ENCODE measurements at regions not wholly inside any gene's neighbourhood (a gene's known extent, or its start where the extent isn't known, plus 50 kb on each side); places are given as distances from the start of the nearest gene placed in this dataset.
"Not testable (repeated sequence)": the region's sequence is repeated elsewhere in the genome, so short reads cannot be mapped to it uniquely, and the experiment has no call there.

DNA sequence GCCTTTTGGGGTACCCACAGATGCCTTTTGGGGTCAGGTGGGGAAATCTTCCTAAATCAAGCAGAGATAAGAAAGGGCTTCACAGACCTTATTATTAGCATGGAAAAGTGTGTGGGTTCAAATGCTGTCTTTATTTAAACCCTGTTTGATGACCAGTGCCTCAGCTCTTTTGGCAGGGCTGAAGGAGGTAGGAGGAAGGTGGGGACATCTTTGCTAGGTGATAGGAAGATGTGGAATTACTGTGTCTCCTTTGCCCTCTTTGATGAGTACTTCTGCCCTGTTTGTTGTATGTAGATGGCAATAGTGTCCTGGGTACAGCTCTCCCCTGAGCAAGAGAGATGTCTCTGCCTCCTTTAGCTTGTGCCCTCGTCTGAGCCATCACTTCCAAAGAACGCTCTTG is 333.3 kb upstream of the ROPN1 start:
- no peak for ATAC-seq
- Mint-ChIP-seq H3K27ac (no peak overlapping the region), H3K4me1 (no peaks in the 10 kb centered on the region), H3K27me3 (peaks cover 12% of the 10 kb centered on the region), H3K4me3 (no peak overlapping the region), H3K9me3 (no peaks in the 10 kb centered on the region), H3K36me3 (no peaks in the 10 kb centered on the region)

DNA sequence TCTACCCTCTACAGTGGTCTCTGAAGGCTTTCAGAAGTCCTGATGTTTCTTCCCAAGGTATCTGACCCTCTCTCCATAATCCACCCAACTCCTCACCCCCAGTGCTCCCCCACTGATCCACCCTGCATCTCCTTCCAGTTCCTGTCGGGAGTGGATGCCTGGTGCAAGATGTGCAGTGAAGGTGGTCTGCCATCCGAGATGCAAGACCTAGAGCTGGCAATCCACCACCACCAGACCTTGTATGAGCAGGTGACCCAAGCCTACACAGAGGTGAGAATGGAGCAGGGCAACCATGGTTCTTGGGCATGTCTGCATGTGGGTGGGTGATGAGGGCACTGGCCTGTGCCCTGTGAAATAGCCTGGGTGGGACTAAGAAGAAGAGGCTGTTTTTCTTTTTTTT is 337.8 kb upstream of the ROPN1 start:
- Mint-ChIP-seq H3K27me3 (peaks cover 22% of the 10 kb centered on the region), H3K4me3 (no peak overlapping the region), H3K27ac (no peak overlapping the region), H3K9me3 (peaks cover 4% of the 10 kb centered on the region), H3K36me3 (no peaks in the 10 kb centered on the region), H3K4me1 (no peaks in the 10 kb centered on the region)
- ATAC-seq: no peak

DNA sequence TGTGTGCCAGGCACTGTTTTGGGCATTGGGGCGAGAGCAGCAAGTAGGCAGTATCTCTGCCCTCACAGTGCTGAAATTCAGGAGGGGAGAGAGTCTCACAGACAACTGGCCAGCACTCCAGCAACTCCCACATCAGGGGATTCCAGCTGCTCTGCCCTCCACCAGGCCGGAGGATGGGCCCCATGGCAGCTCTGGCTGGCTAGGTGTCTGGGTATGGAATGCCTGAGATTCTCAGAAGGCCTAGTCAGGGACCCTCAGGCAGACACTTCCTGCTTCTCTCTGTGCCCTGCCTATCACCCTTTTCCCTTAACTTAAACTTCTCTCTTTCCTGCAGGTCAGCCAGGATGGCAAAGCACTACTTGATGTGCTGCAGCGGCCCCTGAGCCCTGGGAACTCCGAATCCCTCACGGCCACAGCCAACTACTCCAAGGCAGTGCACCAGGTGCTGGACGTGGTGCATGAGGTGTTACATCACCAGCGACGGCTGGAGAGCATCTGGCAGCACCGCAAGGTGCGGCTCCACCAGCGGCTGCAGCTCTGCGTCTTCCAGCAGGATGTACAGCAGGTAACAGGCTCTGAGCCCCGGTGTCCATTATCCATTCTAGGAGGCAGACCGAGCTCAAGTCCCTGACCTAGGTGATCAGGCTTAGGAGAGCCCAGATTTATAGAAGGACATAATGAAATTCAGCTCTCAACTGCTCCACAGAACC is 342.2 kb upstream of the ROPN1 start:
- no peak overlapping the region for H3K4me3 Mint-ChIP-seq
- H3K27me3 Mint-ChIP-seq: peaks cover 22% of the 10 kb centered on the region
- ATAC-seq: peak; percentile 8
- H3K27ac Mint-ChIP-seq: no peak overlapping the region
- peaks cover 4% of the 10 kb centered on the region for H3K9me3 Mint-ChIP-seq
- H3K4me1 Mint-ChIP-seq: no peaks in the 10 kb centered on the region
- H3K36me3 Mint-ChIP-seq: no peaks in the 10 kb centered on the region

DNA sequence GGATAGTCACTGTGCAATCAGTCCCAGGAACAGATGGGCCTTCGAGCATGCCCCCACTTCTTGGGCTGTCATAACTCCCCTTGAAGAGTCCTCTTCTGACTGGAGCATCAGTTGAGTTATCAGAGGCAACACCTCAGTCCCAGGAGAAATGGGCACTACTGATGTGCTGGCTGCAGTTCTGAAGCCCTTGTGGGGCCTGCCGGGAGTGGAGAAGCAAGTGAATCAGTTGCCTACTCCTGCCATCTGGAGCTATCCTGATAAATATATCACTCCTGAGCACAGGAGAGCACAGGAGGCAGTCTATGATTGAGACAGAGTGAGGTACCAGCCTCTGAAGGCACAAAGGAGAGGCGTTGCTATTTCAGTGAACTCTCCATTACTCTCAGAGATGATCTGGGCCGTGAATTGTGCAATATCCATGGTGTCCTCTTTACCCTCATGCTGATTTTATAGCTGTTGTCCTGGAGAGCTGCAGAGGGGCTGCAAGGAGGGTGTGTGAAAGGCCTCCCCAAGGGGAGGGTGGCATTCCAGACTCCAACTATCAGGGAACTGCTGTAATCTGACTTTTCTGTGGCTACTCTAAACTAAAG is 344.2 kb upstream of the ROPN1 start:
- no peak for ATAC-seq
- Mint-ChIP-seq H3K4me3 (no peak overlapping the region), H3K27me3 (peaks cover 13% of the 10 kb centered on the region), H3K36me3 (no peaks in the 10 kb centered on the region), H3K27ac (no peak overlapping the region), H3K4me1 (no peaks in the 10 kb centered on the region), H3K9me3 (peaks cover 4% of the 10 kb centered on the region)

DNA sequence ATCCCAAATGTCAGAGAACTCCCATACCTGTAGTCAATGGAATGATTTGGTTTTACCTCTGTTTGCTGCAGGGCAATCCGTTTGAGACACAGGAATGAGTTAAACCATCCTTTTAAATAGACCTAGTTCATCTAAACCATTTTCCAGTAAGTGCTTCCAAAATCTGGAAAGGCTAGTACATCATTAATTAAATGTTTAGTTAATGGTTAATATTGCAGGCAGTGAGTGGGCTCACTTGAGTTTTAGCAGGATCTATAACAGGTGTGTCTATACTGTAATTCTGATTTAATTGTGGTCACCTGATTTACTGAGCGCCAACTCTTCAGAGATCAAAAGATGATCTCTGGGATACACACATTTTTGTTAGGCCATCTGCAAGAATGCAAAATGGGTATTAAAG is 353.9 kb upstream of the ROPN1 start:
- Mint-ChIP-seq H3K9me3 (no peaks in the 10 kb centered on the region), H3K27ac (no peak overlapping the region), H3K4me1 (no peaks in the 10 kb centered on the region), H3K27me3 (no peaks in the 10 kb centered on the region), H3K36me3 (no peaks in the 10 kb centered on the region), H3K4me3 (no peak overlapping the region)
- no peak for ATAC-seq

DNA sequence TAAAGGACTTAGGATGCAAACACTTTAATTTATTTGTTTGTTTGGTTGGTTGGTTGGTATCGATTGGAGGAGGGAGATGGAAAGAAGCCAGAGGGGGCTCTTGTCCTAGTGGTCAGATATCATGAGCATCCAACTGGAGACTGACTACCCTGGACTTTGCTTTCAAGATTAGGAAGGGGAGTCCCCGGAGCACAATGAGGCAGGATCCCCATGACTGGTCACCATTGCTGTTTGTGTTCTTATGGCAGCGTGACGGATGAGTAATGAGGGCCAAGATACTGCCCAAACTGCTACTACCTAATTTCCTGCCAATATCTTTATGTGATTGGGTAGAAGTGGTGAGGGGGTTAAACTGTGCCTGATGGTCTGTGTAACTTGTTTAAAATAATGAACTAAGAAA is 354.6 kb upstream of the ROPN1 start:
- H3K27ac Mint-ChIP-seq: no peak overlapping the region
- no peaks in the 10 kb centered on the region for H3K36me3 Mint-ChIP-seq
- H3K27me3 Mint-ChIP-seq: no peaks in the 10 kb centered on the region
- H3K4me3 Mint-ChIP-seq: no peak overlapping the region
- no peaks in the 10 kb centered on the region for H3K4me1 Mint-ChIP-seq
- no peaks in the 10 kb centered on the region for H3K9me3 Mint-ChIP-seq
- no peak for ATAC-seq

DNA sequence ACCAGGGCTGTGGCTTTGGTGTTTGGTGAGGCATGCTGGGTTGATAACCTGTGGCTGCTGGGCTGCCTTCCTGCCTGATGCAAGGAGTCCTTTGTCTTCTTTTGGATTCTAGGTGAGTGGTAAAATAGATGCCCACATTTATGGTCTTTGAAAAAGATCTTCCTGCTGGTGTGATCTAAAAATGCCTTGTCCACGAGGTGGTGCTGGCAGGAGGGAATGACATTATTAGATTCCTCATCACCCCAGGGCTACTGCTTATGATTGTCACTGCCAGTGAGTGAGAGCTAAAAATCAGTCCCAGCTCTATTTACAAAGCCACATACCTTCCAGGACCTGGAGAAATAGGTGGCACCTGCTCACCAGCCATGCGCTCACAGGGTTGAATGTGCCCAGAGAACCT is 355.5 kb upstream of the ROPN1 start:
- Mint-ChIP-seq H3K9me3 (no peaks in the 10 kb centered on the region), H3K36me3 (no peaks in the 10 kb centered on the region), H3K27me3 (no peaks in the 10 kb centered on the region), H3K4me3 (no peak overlapping the region), H3K27ac (no peak overlapping the region), H3K4me1 (no peaks in the 10 kb centered on the region)
- ATAC-seq: no peak

DNA sequence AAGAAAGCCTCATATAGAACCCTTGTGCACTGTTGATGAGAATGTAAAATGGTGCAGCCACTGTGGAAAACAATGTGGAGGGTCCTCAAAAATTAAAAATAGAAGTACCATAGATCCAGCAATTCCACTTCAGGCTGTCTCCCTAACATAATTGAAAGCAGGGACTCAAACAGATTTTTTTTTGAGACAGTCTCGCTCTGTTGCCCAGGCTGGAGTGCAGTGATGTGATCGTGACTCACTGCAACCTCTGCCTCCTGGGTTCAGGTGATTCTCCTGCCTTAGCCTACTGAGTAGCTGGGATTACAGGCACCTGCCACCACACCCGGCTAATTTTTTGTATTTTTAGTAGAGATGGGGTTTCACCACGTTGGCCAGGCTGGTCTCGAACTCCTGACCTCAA is 356.6 kb upstream of the ROPN1 start:
- H3K4me1 Mint-ChIP-seq, H3K36me3 Mint-ChIP-seq, H3K9me3 Mint-ChIP-seq, H3K27ac Mint-ChIP-seq, ATAC-seq, H3K4me3 Mint-ChIP-seq, H3K27me3 Mint-ChIP-seq: not testable (repeated sequence)

DNA sequence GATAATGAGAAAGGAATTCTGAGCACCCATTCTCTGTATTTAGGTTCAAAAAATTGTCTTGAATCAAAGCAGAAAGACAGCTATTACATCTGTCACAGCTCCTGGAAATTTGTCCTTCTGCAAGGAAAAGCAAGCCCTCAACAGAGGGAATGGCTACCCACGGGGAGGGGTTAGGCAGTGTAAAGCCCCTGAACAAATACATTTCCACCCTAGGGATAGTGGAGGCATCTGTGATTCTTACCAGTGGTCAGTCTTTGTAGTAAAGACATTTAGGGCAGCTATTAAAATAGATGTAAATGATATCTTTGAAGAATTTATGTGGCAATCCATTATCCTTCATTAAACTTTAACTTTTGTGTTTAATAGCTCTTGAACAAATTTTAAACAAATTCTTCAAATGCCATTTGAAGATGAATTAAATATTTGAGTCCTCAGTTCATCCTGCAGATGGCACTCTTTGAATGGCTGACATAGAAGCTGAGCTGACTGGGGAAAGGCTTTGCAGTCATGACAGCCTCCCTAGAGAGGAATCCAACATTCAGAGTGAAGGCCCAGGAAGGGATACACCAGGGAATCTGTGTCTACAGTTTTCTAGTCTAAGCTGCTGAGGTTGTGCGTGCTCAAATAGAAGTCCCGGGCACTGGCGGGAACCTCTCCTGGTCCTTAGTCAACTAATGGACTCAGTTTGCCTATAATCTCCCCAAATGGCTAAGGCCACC is 359.7 kb upstream of the ROPN1 start:
- no peak overlapping the region for H3K27ac Mint-ChIP-seq
- peaks cover 10% of the 10 kb centered on the region for H3K27me3 Mint-ChIP-seq
- no peak for ATAC-seq
- H3K4me3 Mint-ChIP-seq: no peak overlapping the region
- no peaks in the 10 kb centered on the region for H3K4me1 Mint-ChIP-seq
- no peaks in the 10 kb centered on the region for H3K36me3 Mint-ChIP-seq
- peaks cover 1% of the 10 kb centered on the region for H3K9me3 Mint-ChIP-seq

DNA sequence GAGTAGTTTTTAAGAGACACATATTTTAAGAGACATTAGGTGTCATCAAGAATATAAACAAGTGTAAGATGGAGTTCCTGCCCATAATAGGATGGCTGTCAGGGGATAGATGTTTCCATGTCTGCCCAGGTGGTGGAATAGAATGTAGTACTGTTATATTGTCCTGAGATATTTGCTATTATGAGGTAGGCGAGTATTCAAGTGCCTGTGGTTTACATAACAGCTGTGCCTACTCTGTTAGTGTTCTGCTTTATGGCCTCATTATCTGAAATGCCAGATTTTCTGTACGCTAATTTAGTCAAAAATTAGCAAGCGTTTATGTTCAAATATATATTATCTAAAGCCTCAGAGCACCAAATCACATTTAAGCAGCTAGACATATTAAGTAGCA is 360.2 kb upstream of the ROPN1 start:
- peaks cover 16% of the 10 kb centered on the region for H3K27me3 Mint-ChIP-seq
- ATAC-seq: no peak
- peaks cover 7% of the 10 kb centered on the region for H3K9me3 Mint-ChIP-seq
- H3K4me3 Mint-ChIP-seq: no peak overlapping the region
- H3K4me1 Mint-ChIP-seq: no peaks in the 10 kb centered on the region
- no peak overlapping the region for H3K27ac Mint-ChIP-seq
- H3K36me3 Mint-ChIP-seq: no peaks in the 10 kb centered on the region

DNA sequence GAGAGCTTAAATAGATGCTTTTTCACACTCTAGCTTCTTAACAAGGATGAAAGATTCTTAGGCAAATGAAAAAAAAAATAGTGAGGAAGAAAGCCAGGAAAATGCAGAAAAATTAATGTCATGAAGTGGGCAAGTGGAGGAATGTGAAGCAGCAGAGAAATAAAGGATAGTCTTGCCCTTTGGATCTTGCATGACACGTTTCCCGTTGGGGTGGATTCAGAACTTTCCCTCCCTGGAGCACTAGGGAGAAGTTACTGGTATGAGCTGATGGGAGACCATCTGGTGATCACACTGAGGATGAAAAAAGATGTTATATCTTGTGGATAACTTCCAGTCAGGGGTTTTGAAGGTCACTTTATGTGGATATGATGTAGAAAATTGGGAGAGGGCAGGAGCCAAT is 361.8 kb upstream of the ROPN1 start:
- no peak overlapping the region for H3K4me3 Mint-ChIP-seq
- H3K27me3 Mint-ChIP-seq: peaks cover 22% of the 10 kb centered on the region
- H3K4me1 Mint-ChIP-seq: no peaks in the 10 kb centered on the region
- no peak for ATAC-seq
- no peaks in the 10 kb centered on the region for H3K36me3 Mint-ChIP-seq
- no peak overlapping the region for H3K27ac Mint-ChIP-seq
- H3K9me3 Mint-ChIP-seq: peaks cover 10% of the 10 kb centered on the region

DNA sequence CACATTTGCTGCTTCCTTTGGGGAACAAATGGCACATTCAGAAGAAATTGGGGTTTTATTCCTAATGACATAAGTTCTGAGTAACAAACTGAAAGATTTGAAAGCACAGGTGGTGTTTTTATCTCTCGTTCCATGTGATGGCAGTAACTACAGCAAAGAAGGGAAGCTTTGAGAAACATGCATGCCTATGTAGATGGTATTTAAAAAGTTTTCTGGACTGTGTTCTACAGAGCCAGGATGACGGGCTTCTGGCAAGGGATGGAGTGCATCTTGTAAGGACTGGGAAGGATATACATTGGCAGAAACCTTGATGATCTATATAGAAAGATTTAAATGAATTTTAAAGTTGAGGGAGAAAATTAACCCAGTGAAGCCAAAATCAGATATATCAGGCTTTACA is 362.2 kb upstream of the ROPN1 start:
- Mint-ChIP-seq H3K4me3 (no peak overlapping the region), H3K27me3 (peaks cover 26% of the 10 kb centered on the region), H3K4me1 (no peaks in the 10 kb centered on the region), H3K9me3 (peaks cover 10% of the 10 kb centered on the region), H3K27ac (no peak overlapping the region), H3K36me3 (no peaks in the 10 kb centered on the region)
- ATAC-seq: no peak

DNA sequence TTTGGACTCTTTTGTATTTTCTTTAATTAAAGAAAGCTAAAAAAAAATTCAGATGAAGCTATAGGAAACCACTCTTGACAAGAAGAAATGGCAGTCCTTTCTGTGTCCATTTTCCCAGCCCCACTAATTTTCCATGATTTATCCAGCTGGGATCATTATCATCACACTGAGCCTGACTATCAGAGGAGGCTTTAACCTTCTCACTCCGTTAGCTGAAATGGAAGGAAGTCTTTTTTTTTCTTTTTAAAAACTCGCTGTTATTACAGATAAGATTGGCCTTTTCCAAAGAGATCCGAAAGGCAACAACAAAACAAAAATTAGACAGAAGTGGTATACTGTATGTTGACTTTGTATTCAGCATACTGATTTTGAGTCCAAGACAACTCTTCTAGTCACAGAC is 366.2 kb upstream of the ROPN1 start:
- peaks cover 10% of the 10 kb centered on the region for H3K9me3 Mint-ChIP-seq
- no peaks in the 10 kb centered on the region for H3K36me3 Mint-ChIP-seq
- peaks cover 38% of the 10 kb centered on the region for H3K27me3 Mint-ChIP-seq
- H3K27ac Mint-ChIP-seq: no peak overlapping the region
- ATAC-seq: no peak
- H3K4me3 Mint-ChIP-seq: no peak overlapping the region
- H3K4me1 Mint-ChIP-seq: no peaks in the 10 kb centered on the region

DNA sequence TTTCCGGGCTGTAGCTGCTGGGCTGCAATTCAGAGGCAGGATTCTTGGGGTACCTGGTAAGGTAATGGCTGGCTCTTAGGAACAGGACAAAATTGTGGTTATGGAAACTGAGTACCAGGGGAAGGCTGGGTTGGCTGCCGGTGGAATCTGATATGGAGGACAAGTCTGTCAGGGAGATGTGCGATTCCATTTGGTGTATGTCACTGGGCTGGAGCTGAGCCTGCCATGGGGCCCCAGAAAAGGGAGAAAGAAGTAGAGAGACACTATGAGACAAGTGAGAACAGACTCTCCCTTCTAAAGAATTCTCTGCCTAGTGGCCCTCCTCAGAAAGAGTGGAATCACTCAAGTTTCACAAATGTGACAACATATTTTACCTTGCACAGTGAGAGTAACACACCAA is 368.2 kb upstream of the ROPN1 start:
- no peaks in the 10 kb centered on the region for H3K36me3 Mint-ChIP-seq
- ATAC-seq: no peak
- H3K4me3 Mint-ChIP-seq: no peak overlapping the region
- peaks cover 38% of the 10 kb centered on the region for H3K27me3 Mint-ChIP-seq
- no peaks in the 10 kb centered on the region for H3K4me1 Mint-ChIP-seq
- peaks cover 10% of the 10 kb centered on the region for H3K9me3 Mint-ChIP-seq
- no peak overlapping the region for H3K27ac Mint-ChIP-seq

DNA sequence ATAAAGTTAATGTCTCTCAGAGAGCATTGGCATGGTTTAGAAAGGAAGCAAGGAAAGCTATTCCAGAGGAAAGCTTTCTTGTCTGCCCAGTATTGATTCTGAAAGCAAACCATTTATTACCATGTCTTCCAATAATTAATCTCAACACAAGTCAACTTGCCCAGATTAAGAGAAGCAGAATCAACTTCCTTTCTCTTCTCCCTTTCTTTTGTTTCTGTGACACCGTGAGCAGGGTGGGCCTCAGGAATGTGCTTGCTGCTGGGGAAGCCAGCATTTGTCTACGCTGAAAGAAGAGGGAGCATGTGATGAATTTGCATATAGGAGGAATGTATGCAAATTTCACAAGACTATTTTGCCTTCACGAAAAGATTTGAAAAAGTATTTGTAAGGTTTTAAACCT is 368.6 kb upstream of the ROPN1 start:
- Mint-ChIP-seq H3K27me3 (peaks cover 38% of the 10 kb centered on the region), H3K27ac (no peak overlapping the region), H3K36me3 (no peaks in the 10 kb centered on the region), H3K4me1 (no peaks in the 10 kb centered on the region), H3K9me3 (peaks cover 10% of the 10 kb centered on the region), H3K4me3 (no peak overlapping the region)
- ATAC-seq: no peak

DNA sequence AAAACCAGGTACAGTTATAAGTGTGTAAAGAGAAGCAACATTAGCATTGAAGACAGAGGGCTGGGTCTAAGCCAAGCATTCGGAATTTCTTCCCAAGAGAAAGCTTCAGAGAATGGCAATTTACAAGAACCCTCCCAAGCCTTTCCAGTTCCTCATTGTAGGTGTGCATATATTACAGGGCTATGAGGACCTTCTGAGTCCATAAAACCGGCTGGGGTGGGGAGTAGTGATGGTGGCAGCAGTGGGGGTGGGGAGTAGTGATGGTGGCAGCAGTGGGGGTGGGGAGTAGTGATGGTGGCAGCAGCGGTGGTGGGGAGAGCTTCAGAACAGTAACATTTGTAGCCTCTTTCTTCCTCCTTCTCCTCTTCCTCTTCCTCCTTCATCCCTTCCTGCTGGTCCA is 368.7 kb upstream of the UMPS start:
- H3K4me1 Mint-ChIP-seq: no peaks in the 10 kb centered on the region
- peaks cover 9% of the 10 kb centered on the region for H3K9me3 Mint-ChIP-seq
- no peak overlapping the region for H3K4me3 Mint-ChIP-seq
- no peak for ATAC-seq
- H3K27ac Mint-ChIP-seq: no peak overlapping the region
- no peaks in the 10 kb centered on the region for H3K36me3 Mint-ChIP-seq
- peaks cover 28% of the 10 kb centered on the region for H3K27me3 Mint-ChIP-seq

All from stimulated activated memory B cell treated with anti-CD40 and anti-IgM and Interleukin-4, amounts not matched to agents 10 μg/mL and 1 μg/mL and 100 μg/mL, for 72 hours (primary cell).